ENCODE measurements at regions not wholly inside any gene's neighbourhood (a gene's known extent, or its start where the extent isn't known, plus 50 kb on each side); places are given as distances from the start of the nearest gene placed in this dataset.
"Not testable (repeated sequence)": the region's sequence is repeated elsewhere in the genome, so short reads cannot be mapped to it uniquely, and the experiment has no call there.

DNA sequence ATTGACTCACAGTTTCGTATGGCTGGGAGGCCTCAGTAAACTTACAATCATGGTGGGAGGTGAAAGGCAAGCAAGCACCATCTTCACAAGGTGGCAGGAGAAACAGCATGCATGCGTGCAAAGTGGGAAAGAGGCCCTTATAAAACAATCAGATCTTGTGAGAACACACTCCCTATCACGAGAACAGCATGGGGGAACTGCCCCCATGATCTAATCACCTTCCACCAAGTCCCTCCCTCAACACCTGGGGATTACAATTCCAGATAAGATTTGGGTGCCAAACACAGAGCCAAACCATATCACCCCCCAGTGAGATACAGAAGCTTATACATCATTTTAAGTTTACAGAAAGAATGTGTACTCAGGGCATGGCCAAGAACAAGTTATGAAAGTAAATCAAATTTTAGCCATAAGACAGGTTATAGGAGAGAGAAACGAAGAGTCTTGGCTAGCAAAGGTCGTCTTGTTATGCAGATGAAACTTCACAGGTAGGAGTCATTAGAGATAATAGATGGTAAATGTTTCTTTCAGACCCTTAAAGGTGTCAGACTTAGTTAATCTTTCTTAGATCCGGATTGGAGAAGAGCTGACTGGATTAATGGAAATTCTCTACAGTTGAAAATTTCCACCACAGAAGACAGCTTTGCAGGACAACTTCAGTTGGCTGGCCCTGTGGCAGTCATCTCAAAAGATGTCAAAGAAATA lies 79.8 kb upstream of the SEL1L start:
- TF ChIP-seq, protein P1, sequence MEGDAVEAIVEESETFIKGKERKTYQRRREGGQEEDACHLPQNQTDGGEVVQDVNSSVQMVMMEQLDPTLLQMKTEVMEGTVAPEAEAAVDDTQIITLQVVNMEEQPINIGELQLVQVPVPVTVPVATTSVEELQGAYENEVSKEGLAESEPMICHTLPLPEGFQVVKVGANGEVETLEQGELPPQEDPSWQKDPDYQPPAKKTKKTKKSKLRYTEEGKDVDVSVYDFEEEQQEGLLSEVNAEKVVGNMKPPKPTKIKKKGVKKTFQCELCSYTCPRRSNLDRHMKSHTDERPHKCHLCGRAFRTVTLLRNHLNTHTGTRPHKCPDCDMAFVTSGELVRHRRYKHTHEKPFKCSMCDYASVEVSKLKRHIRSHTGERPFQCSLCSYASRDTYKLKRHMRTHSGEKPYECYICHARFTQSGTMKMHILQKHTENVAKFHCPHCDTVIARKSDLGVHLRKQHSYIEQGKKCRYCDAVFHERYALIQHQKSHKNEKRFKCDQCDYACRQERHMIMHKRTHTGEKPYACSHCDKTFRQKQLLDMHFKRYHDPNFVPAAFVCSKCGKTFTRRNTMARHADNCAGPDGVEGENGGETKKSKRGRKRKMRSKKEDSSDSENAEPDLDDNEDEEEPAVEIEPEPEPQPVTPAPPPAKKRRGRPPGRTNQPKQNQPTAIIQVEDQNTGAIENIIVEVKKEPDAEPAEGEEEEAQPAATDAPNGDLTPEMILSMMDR (IDR thresholded peaks at IDR 0.05): no peak
- TF ChIP-seq POLR2A (IDR thresholded peaks at IDR 0.05): no peak
- no peak overlapping the region for H3K4me3 ChIP-seq (ENCODE audit: low read depth, poor library complexity, severe bottlenecking)
- intact Hi-C loops (cut with DNase I; ENCODE audit: low total_unique reads): no loop called here
- 50 to 65% methylated on average over 6 of the region's 6 CpGs for WGBS, 2 donors
- no peak for DNase-seq (ENCODE audit: low spot score in 2 of 2)

DNA sequence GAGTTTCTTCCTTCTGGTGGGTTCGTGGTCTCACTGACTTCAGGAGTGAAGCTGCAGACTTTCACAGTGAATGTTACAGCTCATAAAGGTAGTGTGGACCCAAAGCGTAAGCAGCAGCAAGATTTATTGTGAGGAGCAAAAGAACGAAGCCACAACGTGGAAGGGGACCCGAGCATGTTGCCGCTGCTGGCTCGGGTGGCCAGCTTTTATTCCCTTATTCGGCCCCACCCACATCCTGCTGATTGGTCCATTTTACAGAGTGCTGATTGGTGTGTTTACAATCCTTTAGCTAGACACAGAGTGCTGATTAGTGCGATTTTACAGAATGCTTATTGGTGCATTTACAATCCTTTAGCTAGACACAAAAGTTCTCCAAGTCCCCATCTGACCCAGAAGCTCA lies 80.6 kb upstream of the SEL1L start:
- 84 to 90% methylated on average over 9 of the region's 9 CpGs for WGBS, 2 donors
- intact Hi-C loops (cut with DNase I; ENCODE audit: low total_unique reads); H3K4me3 ChIP-seq (ENCODE audit: low read depth, poor library complexity, severe bottlenecking): not testable (repeated sequence)

DNA sequence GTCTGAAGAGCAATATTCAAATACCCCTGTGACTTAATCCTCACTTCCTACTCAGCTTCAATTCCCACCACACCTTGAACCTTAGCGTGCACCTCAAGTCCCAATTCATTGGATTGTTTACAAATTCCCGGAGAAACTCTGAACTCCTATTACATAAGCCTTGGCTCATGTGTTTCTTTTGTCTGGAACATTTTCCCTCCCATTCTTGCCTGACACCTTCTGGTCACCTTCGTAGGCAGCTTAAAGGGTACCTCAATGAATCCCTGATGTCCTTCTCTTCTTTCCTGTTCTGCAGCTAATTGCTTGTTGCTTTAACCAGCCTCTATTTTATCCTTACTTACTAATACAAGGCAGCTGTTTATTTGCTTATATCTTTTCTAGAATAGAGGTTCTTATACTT lies 85.0 kb upstream of the SEL1L start:
- TF ChIP-seq, protein P1 (IDR thresholded peaks at IDR 0.05): no peak
- no peak for TF ChIP-seq POLR2A (IDR thresholded peaks at IDR 0.05)
- H3K4me3 ChIP-seq (ENCODE audit: low read depth, poor library complexity, severe bottlenecking): no peak overlapping the region
- no peak for DNase-seq (ENCODE audit: low spot score in 2 of 2)
- intact Hi-C loops (cut with DNase I; ENCODE audit: low total_unique reads): no loop called here
- 70 to 71% methylated on average over 3 of the region's 3 CpGs for WGBS, 2 donors

More for the DNA sequence above, 80.6 kb upstream of the SEL1L start:
- DNase-seq (ENCODE audit: low spot score in 2 of 2): not testable (repeated sequence)

DNA sequence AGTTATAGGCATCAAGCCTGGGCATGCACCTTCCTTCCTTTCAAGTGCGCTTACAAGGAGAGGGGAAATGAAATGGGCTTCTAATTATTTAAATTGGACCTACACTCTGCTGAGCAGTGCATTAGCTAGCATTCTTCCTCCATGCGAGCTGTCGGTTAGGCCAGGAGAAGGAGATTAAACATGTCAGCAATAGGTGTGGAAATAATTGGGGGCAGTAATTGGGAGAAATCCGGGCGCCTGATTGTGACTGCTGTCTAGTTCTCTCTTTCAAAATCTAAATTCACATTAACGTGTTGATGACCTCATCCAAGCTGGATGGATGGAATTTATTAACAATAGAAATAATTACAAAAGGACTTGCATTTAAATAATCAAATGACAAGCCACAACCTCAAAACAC lies 86.2 kb upstream of the SEL1L start:
- no peak overlapping the region for H3K4me3 ChIP-seq (ENCODE audit: low read depth, poor library complexity, severe bottlenecking)
- TF ChIP-seq, protein P1 (IDR thresholded peaks at IDR 0.05): no peak
- TF ChIP-seq POLR2A (IDR thresholded peaks at IDR 0.05): no peak
- no peak for DNase-seq (ENCODE audit: low spot score in 2 of 2)
- intact Hi-C loops (cut with DNase I; ENCODE audit: low total_unique reads): no loop called here
- 82 to 84% methylated on average over 6 of the region's 6 CpGs for WGBS, 2 donors

DNA sequence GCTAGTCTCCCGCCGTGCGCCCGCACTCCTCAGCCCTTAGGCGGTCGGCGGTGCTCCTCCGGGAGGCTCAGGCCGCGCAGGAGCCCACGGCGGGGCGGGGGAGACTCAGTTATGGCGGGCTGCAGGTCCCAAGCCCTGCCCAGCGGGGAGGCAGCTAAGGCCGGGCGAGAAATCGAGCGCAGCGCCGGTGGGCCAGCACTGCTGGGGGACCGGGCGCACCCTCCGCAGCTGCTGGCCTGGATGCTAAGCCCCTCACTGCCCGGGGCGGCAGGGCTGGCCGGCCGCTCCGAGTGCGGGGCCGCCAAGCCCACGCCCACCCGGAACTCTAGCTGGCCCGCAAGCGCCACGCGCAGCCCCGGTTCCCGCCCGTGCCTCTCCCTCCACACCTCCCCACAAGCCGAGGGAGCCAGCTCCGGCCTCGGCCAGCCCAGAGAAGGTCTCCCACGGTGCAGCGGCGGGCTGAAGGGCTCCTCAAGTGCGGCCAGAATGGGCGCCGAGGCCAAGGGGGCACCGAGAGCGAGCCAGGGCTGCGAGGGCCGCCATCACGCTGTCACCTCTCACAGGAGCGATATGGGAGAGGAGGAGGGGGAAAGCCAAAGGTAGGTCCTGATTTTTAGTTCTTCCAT lies 90.2 kb upstream of the SEL1L start:
- 95 to 96% methylated on average over 22 to 30 of the region's 55 CpGs for WGBS, 2 donors
- intact Hi-C loops (cut with DNase I; ENCODE audit: low total_unique reads); H3K4me3 ChIP-seq (ENCODE audit: low read depth, poor library complexity, severe bottlenecking); DNase-seq (ENCODE audit: low spot score in 2 of 2): not testable (repeated sequence)

DNA sequence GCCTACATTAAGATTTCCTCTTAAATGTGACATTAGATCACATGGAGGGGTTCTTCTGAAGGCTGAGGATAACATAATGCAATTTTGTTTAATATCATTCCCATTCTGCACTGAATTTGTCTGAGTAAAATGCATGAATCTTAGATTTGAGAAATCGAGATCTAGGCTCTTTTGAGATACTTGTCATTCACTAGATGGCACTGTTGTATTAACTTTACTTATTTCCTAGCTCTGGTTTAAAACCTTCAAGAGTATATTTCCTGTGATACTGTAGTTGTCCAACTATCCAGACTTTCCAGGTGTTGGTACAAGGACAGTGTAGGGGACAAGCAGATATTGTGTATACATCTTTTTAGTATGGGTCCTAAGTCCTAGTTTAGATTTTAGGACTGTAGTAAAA lies 91.7 kb upstream of the SEL1L start:
- 2 to 4% methylated on average over 1 of the region's 1 CpG for WGBS, 2 donors
- intact Hi-C loops (cut with DNase I; ENCODE audit: low total_unique reads): no loop called here
- H3K4me3 ChIP-seq (ENCODE audit: low read depth, poor library complexity, severe bottlenecking): no peak overlapping the region
- no peak for TF ChIP-seq POLR2A (IDR thresholded peaks at IDR 0.05)
- TF ChIP-seq, protein P1 (IDR thresholded peaks at IDR 0.05): no peak
- DNase-seq (ENCODE audit: low spot score in 2 of 2): no peak

DNA sequence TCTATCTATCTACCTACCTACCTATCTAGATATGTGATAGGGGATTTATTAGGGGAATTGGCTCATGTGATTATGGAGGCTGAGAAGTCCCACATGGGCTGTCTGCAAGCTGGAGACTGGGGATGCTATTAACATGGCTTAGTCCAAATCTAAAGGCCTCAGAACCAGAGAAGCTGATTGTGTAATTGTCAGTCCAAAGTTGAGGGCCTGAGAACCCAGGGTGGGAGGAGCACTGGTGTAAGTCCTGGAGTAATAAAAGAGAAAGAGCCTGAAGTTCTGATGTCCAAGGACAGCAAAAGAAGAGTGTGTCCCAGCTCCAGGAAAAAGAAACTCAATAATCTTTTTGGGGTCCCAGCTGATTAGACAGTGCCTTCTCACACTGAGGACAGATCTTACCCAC lies 98.5 kb upstream of the SEL1L start:
- no peak overlapping the region for H3K4me3 ChIP-seq (ENCODE audit: low read depth, poor library complexity, severe bottlenecking)
- no peak for DNase-seq (ENCODE audit: low spot score in 2 of 2)
- TF ChIP-seq, protein P1 (IDR thresholded peaks at IDR 0.05): no peak
- no peak for TF ChIP-seq POLR2A (IDR thresholded peaks at IDR 0.05)
- intact Hi-C loops (cut with DNase I; ENCODE audit: low total_unique reads): no loop called here
